Stomach (tissue), 8 donors: ENCODE measurements at regions not wholly inside any gene's neighbourhood (a gene's known extent, or its start where the extent isn't known, plus 50 kb on each side); places are given as distances from the start of the nearest gene placed in this dataset.

Experiments
- DNase-seq, 2 donors: peaks; one replicate each; pipeline versions ENCODE4 v3.0.0 to v3.0.0-alpha.2; 2013 to 2019
- H3K27ac ChIP-seq, 5 donors: fragments of 200-600 bp in 4 of 5; sonication (generic) in 4 of 5; one replicate each; pipeline ENCODE4 v1.5.1; 2013 to 2019; ENCODE audit warnings: mild to moderate bottlenecking in 1 of 5, moderate library complexity in 1 of 5
- H3K27me3 ChIP-seq, 3 donors: fragments of 200-600 bp; sonication (generic); one replicate each; pipeline ENCODE4 v1.5.1; 2017 to 2019; ENCODE audit warnings: mixed run types in 1 of 3
- H3K36me3 ChIP-seq, 4 donors: fragments of 200-600 bp; sonication (generic); 1 replicate in 3 of 4; 2 replicates in 1 of 4; pipeline ENCODE4 v1.5.1; 2016 to 2019
- H3K4me1 ChIP-seq, 4 donors: fragments of 200-600 bp; sonication (generic); one replicate each; pipeline ENCODE4 v1.5.1; 2016 to 2019
- H3K4me3 ChIP-seq, 4 donors: fragments of 200-600 bp; sonication (generic) in 3 of 4; one replicate each; pipeline ENCODE4 v1.5.1; 2016 to 2019; ENCODE audit warnings: mild to moderate bottlenecking in 1 of 4
- H3K9me3 ChIP-seq, 4 donors: fragments of 200-600 bp; sonication (generic); one replicate each; pipeline ENCODE4 v1.5.1; 2016 to 2019
- EP300 ChIP-seq: sonication (generic); formaldehyde crosslinking; IDR thresholded peaks from one replicate; pipeline ENCODE4 v1.6.1; 2017; ENCODE audit warnings: antibody characterized with exemption
- POLR2A ChIP-seq, 4 donors: fragments of 450-650 bp; IDR thresholded peaks; one replicate each; pipeline ENCODE4 v1.6.1; 2016; ENCODE audit warnings: antibody characterized with exemption in 4 of 4, control low read depth in 2 of 4, mild to moderate bottlenecking in 1 of 4, moderate library complexity in 1 of 4
- POLR2AphosphoS5 ChIP-seq, 3 donors: sonication (generic); formaldehyde crosslinking; IDR thresholded peaks; one replicate each; pipeline ENCODE4 v1.6.1; 2016; ENCODE audit warnings: antibody characterized with exemption in 3 of 3
- WGBS, 5 donors: extraction: QIAGEN DNeasy Blood & Tissue Kit in 3 of 5; methylation state at CpG; one replicate each; pipeline versions ENCODE4 v1.1.5 to v1.1.7; 2013 to 2018; 5-methylcytosine and 5-hydroxymethylcytosine counted together
- intact Hi-C: fragments of 100-400 bp; cut with DNase I; formaldehyde crosslinking; loops from one replicate; pipeline ENCODE4 v1.15.1; 2023; ENCODE audit warnings: low total_unique reads
- TF ChIP-seq, protein P1 (sequence below), 7 experiments: fragments of 450-650 bp in 4 of 7; fragments of 200-600 bp in 3 of 7; sonication (generic) in 3 of 7; IDR thresholded peaks; one replicate each; pipeline ENCODE4 v1.5.1; 2016 to 2019; ENCODE audit warnings: antibody characterized with exemption in 7 of 7, control low read depth in 2 of 7, mild to moderate bottlenecking in 1 of 7
- donor health status: healthy with polysubstance abuse.
- donor health status: Bipolar disorder and iron deficiency.
- donor health status: healthy.

DNA sequence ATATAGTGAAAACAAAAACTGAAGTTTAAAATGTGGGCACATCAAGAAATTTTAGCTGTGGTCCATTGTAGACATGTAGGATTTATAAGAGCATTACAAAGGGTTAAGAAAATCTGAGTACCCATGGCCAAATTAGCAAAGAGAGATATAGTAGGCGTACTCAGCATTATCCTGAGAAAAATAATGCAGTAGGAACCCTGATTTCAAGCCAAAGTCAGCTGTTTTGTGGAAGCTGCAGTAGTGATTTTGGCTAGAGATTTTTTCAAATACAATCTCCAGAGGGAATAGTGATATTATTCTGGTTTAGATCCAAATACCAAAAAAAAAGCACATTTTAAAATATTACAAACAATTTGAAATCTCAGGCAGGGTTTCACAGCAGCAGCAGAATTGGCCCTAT, 450.9 kb downstream of the FBXO15 start:
- H3K9me3 ChIP-seq: no peaks in the 10 kb centered on the region
- H3K4me3 ChIP-seq: no peak overlapping the region
- H3K27me3 ChIP-seq: peaks cover 0 to under 1% (median 0%) of the 10 kb centered on the region in 3 donors
- no peak overlapping the region for H3K27ac ChIP-seq
- 33 to 42% (median 42%) methylated on average over 1 of the region's 1 CpG for WGBS, 5 donors
- H3K36me3 ChIP-seq: no peaks in the 10 kb centered on the region
- no peak for TF ChIP-seq EP300
- TF ChIP-seq POLR2AphosphoS5 (IDR thresholded peaks at IDR 0.05): no peak
- TF ChIP-seq, protein P1, sequence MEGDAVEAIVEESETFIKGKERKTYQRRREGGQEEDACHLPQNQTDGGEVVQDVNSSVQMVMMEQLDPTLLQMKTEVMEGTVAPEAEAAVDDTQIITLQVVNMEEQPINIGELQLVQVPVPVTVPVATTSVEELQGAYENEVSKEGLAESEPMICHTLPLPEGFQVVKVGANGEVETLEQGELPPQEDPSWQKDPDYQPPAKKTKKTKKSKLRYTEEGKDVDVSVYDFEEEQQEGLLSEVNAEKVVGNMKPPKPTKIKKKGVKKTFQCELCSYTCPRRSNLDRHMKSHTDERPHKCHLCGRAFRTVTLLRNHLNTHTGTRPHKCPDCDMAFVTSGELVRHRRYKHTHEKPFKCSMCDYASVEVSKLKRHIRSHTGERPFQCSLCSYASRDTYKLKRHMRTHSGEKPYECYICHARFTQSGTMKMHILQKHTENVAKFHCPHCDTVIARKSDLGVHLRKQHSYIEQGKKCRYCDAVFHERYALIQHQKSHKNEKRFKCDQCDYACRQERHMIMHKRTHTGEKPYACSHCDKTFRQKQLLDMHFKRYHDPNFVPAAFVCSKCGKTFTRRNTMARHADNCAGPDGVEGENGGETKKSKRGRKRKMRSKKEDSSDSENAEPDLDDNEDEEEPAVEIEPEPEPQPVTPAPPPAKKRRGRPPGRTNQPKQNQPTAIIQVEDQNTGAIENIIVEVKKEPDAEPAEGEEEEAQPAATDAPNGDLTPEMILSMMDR (IDR thresholded peaks at IDR 0.05): no peak
- no peak for TF ChIP-seq POLR2A (IDR thresholded peaks at IDR 0.05)
- no peak for DNase-seq
- intact Hi-C loops: no loop called here
- H3K4me1 ChIP-seq: no peaks in the 10 kb centered on the region

DNA sequence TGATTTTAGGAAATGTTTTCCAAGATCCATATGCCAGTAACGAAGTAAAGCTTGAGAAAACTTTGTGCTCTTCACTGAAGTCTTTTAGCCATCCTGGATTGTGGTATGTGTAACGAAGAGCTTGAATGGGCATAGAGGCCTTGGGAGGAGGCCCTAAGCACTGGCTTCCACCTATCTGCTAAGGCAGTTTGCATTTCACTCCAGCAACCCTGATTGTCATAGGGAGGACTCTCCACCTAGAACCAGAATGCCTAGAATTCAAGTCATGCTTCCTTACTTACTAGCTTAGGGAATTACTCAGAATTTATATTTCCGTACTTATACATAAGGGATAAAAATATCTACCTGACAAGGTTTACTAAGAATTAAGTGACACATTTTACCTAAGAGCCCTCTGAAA, 451.5 kb downstream of the FBXO15 start:
- TF ChIP-seq, protein P1 (IDR thresholded peaks at IDR 0.05): no peak
- TF ChIP-seq EP300 (no peak), POLR2A (IDR thresholded peaks at IDR 0.05) (no peak), POLR2AphosphoS5 (IDR thresholded peaks at IDR 0.05) (no peak)
- Histone ChIP-seq H3K4me1 (no peaks in the 10 kb centered on the region), H3K4me3 (no peak overlapping the region), H3K36me3 (no peaks in the 10 kb centered on the region), H3K9me3 (no peaks in the 10 kb centered on the region), H3K27ac (no peak overlapping the region), H3K27me3 (peaks cover 0 to 6% (median 0%) of the 10 kb centered on the region in 3 donors)
- WGBS, 5 donors: 70 to 83% (median 72%) methylated on average over 3 of the region's 3 CpGs
- DNase-seq: no peak
- intact Hi-C loops: no loop called here

DNA sequence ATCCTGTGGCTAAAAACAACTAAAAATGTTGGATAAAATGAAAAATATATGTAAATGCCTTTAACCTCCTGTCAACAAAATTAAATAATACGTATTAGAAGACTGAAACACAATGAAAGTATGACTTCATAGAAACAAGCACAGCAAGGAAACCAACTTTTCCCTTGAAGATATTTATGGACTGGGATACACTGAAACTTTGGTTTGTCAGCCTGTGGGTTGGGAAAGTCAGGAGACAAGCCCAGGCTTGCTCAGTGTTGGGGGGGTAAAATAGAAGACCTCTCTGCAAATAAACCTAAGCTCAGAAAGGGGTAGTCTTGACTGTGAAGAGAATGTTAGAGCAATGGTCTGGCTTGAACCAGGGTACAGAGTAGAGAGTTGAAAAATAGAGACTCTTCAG, 454.5 kb downstream of the FBXO15 start:
- no peak for DNase-seq
- Histone ChIP-seq H3K9me3 (no peaks in the 10 kb centered on the region), H3K4me3 (no peak overlapping the region), H3K4me1 (no peaks in the 10 kb centered on the region), H3K27ac (no peak overlapping the region), H3K27me3 (peaks cover 0 to 14% (median 4%) of the 10 kb centered on the region in 3 donors), H3K36me3 (no peaks in the 10 kb centered on the region)
- intact Hi-C loops: no loop called here
- WGBS, 5 donors: 38 to 81% (median 81%) methylated on average over 1 of the region's 1 CpG
- TF ChIP-seq, protein P1 (IDR thresholded peaks at IDR 0.05): no peak
- no peak for TF ChIP-seq EP300
- no peak for TF ChIP-seq POLR2A (IDR thresholded peaks at IDR 0.05)

DNA sequence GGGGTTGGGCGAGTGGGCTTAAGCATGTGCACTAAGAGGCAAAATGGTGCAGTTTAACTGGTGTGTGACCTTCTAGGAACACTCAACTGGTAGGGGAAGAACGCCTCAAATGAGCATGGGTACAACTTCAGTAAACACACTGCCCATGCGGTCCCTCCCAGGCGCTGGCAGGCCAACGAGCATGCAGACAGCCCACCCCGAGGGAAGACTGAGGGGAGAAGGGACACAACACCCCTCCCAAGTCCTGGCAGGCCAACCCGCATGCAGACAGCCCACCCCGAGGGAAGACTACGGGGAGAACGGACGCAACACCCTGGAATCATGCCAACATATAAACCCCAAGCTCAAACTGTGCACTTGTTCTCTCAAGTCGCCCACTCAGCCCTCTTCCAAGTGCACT, 456.0 kb downstream of the FBXO15 start:
- Histone ChIP-seq H3K36me3 (no peaks in the 10 kb centered on the region), H3K4me3 (no peak overlapping the region), H3K9me3 (no peaks in the 10 kb centered on the region), H3K27me3 (peaks cover 0 to 14% (median 4%) of the 10 kb centered on the region in 3 donors), H3K4me1 (no peaks in the 10 kb centered on the region), H3K27ac (no peak overlapping the region)
- DNase-seq: no peak
- TF ChIP-seq, protein P1 (IDR thresholded peaks at IDR 0.05): no peak
- TF ChIP-seq POLR2AphosphoS5 (IDR thresholded peaks at IDR 0.05) (no peak), POLR2A (IDR thresholded peaks at IDR 0.05) (no peak), EP300 (no peak)
- intact Hi-C loops: no loop called here
- WGBS, 5 donors: 81 to 88% (median 85%) methylated on average over 10 to 12 of the region's 12 CpGs
